ENCODE measurements at regions not wholly inside any gene's neighbourhood (a gene's known extent, or its start where the extent isn't known, plus 50 kb on each side); places are given as distances from the start of the nearest gene placed in this dataset.

DNA sequence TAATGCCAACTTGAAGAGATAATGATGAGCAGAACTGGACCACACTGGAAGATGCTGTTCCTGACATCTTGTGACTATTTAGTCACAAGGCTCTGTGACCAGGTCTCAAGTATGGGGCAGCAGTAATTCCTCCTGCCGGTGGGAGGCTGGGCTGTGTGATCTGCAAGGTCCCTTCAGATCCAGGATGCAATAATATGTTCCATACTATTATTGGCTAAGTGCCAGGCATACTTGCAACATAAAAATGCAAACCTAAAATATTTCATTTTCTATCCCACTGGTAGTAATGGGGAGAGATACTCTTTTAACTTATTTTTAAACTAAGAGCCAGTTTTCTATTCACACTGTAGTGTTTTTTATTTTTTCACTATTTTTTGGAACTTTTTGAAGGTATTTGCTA is 171.5 kb downstream of the CYP26A1 start:
- TF ChIP-seq CTCF (optimal IDR thresholded peaks at IDR 0.05 in 1 of 3, IDR thresholded peaks at IDR 0.05 in 1 of 3, conservative IDR thresholded peaks at IDR 0.05 in 1 of 3; ENCODE audit: extremely low read depth in 1 of 3, insufficient read depth in 2 of 3, low read length in 3 of 3) = no peak
- Histone ChIP-seq H3K9ac (ENCODE audit: control insufficient read depth, extremely low read depth, insufficient read depth, low read length) (no peak overlapping the region), H3K27me3 (ENCODE audit: control insufficient read depth, extremely low read depth, insufficient read depth, low read length) (no peaks in the 10 kb centered on the region), H3K27ac (ENCODE audit: control insufficient read depth, insufficient read depth, low read length) (no peak overlapping the region), H3K9me1 (ENCODE audit: control insufficient read depth, extremely low read depth, insufficient read depth, low read length) (no peaks in the 10 kb centered on the region), H2AFZ (ENCODE audit: control insufficient read depth, low read length) (no peak overlapping the region), H3K36me3 (ENCODE audit: control insufficient read depth in 2 of 2, extremely low read depth in 1 of 2, insufficient read depth in 2 of 2, low read length in 2 of 2) (no peaks in the 10 kb centered on the region), H3K4me1 (ENCODE audit: control insufficient read depth, extremely low read depth, insufficient read depth, low read length) (no peaks in the 10 kb centered on the region), H3K9me3 (ENCODE audit: control insufficient read depth, low read depth, low read length) (no peaks in the 10 kb centered on the region), H3K4me2 (ENCODE audit: control insufficient read depth, extremely low read depth, insufficient read depth, low read depth, low read length) (no peak overlapping the region), H3K79me2 (ENCODE audit: control insufficient read depth, insufficient read depth, low read length) (no peaks in the 10 kb centered on the region), H4K20me1 (ENCODE audit: control insufficient read depth, extremely low read depth, insufficient read depth, low read length) (peaks cover 2% of the 10 kb centered on the region), H3K4me3 (ENCODE audit: control insufficient read depth in 2 of 3, extremely low read depth in 1 of 3, insufficient read depth in 2 of 3, low read depth in 1 of 3, low read length in 3 of 3) (no peak overlapping the region)
- no peak for DNase-seq (ENCODE audit: low read depth, low spot score)
- no peak for FAIRE-seq
- dilution Hi-C loops (cut with MboI; ENCODE audit: extremely low pct_ligation_motif_present, low sequenced_read_pairs) = no loop called here

- no peak for TF ChIP-seq CTCF (optimal IDR thresholded peaks at IDR 0.05 in 1 of 3, IDR thresholded peaks at IDR 0.05 in 1 of 3, conservative IDR thresholded peaks at IDR 0.05 in 1 of 3; ENCODE audit: extremely low read depth in 1 of 3, insufficient read depth in 2 of 3, low read length in 3 of 3)
- no peak for TF ChIP-seq EZH2 (IDR thresholded peaks at IDR 0.05; ENCODE audit: low read length)
- dilution Hi-C loops (cut with MboI; ENCODE audit: extremely low pct_ligation_motif_present, low sequenced_read_pairs) = no loop called here
- H3K9ac ChIP-seq (ENCODE audit: control insufficient read depth, extremely low read depth, insufficient read depth, low read length) = no peak overlapping the region
- H4K20me1 ChIP-seq (ENCODE audit: control insufficient read depth, extremely low read depth, insufficient read depth, low read length) = peaks cover 2% of the 10 kb centered on the region
- no peaks in the 10 kb centered on the region for H3K36me3 ChIP-seq (ENCODE audit: control insufficient read depth in 2 of 2, extremely low read depth in 1 of 2, insufficient read depth in 2 of 2, low read length in 2 of 2)
- H3K27ac ChIP-seq (ENCODE audit: control insufficient read depth, insufficient read depth, low read length) = no peak overlapping the region
- H3K9me1 ChIP-seq (ENCODE audit: control insufficient read depth, extremely low read depth, insufficient read depth, low read length) = no peaks in the 10 kb centered on the region
- no peaks in the 10 kb centered on the region for H3K79me2 ChIP-seq (ENCODE audit: control insufficient read depth, insufficient read depth, low read length)
- H3K4me1 ChIP-seq (ENCODE audit: control insufficient read depth, extremely low read depth, insufficient read depth, low read length) = no peaks in the 10 kb centered on the region
- H3K27me3 ChIP-seq (ENCODE audit: control insufficient read depth, extremely low read depth, insufficient read depth, low read length) = no peaks in the 10 kb centered on the region
- no peak for FAIRE-seq
- H2AFZ ChIP-seq (ENCODE audit: control insufficient read depth, low read length) = no peak overlapping the region
- no peak overlapping the region for H3K4me2 ChIP-seq (ENCODE audit: control insufficient read depth, extremely low read depth, insufficient read depth, low read depth, low read length)
- no peak overlapping the region for H3K4me3 ChIP-seq (ENCODE audit: control insufficient read depth in 2 of 3, extremely low read depth in 1 of 3, insufficient read depth in 2 of 3, low read depth in 1 of 3, low read length in 3 of 3)
- DNase-seq (ENCODE audit: low read depth, low spot score) = no peak
- H3K9me3 ChIP-seq (ENCODE audit: control insufficient read depth, low read depth, low read length) = no peaks in the 10 kb centered on the region
These were observed 172.1 kb downstream of the CYP26A1 start for GRCh38 chr10:93245779-93246178.

Data from keratinocyte (primary cell).